ENCODE measurements at regions not wholly inside any gene's neighbourhood (a gene's known extent, or its start where the extent isn't known, plus 50 kb on each side); places are given as distances from the start of the nearest gene placed in this dataset.

DNA sequence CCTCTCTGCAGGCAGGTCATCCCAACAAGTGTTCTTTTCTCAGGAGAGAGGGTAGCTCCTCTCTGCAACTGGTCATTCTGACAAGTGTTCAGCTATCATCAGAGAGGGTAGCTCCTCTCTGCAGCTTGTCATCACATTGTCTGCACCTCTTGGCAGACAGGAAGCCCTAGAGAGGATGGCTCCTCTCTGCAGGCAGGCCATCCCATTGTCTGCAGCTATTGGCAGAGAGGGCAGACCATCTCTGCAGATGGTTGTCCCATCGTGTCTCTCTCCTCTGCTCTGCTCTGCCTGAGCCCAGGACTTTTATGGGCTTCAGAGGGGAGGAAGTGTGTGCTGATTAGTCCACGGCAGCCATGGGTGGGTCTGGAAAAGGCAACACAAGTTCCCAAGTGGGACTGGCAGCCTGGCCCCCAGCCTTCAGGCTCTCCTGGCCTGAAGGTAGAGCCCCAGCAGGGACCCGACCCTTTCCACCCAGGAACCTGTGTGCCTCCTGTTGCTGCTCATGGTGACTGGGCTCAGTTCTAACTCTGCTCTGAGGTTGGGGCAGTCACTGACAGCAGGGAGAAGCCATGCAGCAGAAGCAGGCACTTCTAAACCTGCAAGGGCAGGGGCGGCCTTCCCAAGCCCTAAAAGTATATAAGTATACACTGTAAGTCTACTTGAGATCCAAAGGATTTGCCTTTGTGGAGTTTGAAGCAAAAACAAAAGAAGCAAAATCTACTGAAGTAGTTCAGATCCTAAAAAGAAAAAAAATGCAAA is 637.9 kb downstream of the PLOD2 start:
- Histone ChIP-seq H3K27me3 (ENCODE audit: insufficient read depth, low read length) (no peaks in the 10 kb centered on the region), H3K4me1 (ENCODE audit: insufficient read depth, low read length) (no peaks in the 10 kb centered on the region), H3K4me3 (ENCODE audit: insufficient read depth, low read depth, low read length) (no peak overlapping the region), H3K9me3 (ENCODE audit: insufficient read depth, low read depth, low read length) (no peaks in the 10 kb centered on the region), H3K27ac (ENCODE audit: low read depth, low read length) (no peak overlapping the region), H3K4me2 (ENCODE audit: low read length) (no peak overlapping the region), H3K79me2 (ENCODE audit: insufficient read depth, low read length) (no peaks in the 10 kb centered on the region), H2AFZ (ENCODE audit: low read depth, low read length) (no peak overlapping the region), H3K36me3 (ENCODE audit: insufficient read depth, low read length) (no peaks in the 10 kb centered on the region), H3K9ac (ENCODE audit: low read length) (no peak overlapping the region), H4K20me1 (ENCODE audit: insufficient read depth, low read length) (no peaks in the 10 kb centered on the region)
- no peak overlapping the region for H3K27ac Mint-ChIP-seq (ENCODE audit: unreplicated experiment)
- H3K9me3 Mint-ChIP-seq (ENCODE audit: unreplicated experiment), result no peaks in the 10 kb centered on the region
- no peaks in the 10 kb centered on the region for H3K27me3 Mint-ChIP-seq (ENCODE audit: low read depth, unreplicated experiment)
- H3K4me1 Mint-ChIP-seq (ENCODE audit: low read depth, unreplicated experiment), result no peaks in the 10 kb centered on the region
- H3K4me3 Mint-ChIP-seq (ENCODE audit: unreplicated experiment), result no peak overlapping the region
- no peak for DNase-seq (ENCODE audit: low read depth)
- H3K36me3 Mint-ChIP-seq (ENCODE audit: low read depth, unreplicated experiment), result no peaks in the 10 kb centered on the region
- FAIRE-seq, result no peak
- no peak for TF ChIP-seq EZH2 (IDR thresholded peaks at IDR 0.05; ENCODE audit: insufficient read depth, low read length)
- TF ChIP-seq, protein P1, sequence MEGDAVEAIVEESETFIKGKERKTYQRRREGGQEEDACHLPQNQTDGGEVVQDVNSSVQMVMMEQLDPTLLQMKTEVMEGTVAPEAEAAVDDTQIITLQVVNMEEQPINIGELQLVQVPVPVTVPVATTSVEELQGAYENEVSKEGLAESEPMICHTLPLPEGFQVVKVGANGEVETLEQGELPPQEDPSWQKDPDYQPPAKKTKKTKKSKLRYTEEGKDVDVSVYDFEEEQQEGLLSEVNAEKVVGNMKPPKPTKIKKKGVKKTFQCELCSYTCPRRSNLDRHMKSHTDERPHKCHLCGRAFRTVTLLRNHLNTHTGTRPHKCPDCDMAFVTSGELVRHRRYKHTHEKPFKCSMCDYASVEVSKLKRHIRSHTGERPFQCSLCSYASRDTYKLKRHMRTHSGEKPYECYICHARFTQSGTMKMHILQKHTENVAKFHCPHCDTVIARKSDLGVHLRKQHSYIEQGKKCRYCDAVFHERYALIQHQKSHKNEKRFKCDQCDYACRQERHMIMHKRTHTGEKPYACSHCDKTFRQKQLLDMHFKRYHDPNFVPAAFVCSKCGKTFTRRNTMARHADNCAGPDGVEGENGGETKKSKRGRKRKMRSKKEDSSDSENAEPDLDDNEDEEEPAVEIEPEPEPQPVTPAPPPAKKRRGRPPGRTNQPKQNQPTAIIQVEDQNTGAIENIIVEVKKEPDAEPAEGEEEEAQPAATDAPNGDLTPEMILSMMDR (IDR thresholded peaks at IDR 0.05; ENCODE audit: insufficient read depth, low read depth, low read length), result no peak

DNA sequence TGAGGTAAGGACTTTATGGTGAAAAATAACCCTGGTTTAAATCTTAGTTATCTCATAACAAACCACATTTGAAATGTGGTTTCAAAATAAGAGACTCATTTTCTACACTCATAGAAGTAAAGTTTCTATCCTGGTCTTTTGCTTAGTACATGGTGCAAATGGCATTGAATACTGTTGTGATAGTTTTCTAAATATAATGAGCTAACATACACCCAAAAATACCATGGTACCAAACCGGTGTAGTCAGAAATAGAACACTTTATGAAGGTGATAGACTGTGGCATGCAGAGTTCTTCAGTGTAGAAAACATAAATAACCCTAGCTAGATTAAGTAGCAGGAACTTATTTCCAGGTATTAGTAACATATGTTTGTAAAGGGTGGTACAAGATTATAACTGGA is 629.4 kb downstream of the PLOD2 start:
- H3K9me3 Mint-ChIP-seq (ENCODE audit: unreplicated experiment), result no peaks in the 10 kb centered on the region
- Histone ChIP-seq H3K79me2 (ENCODE audit: insufficient read depth, low read length) (no peaks in the 10 kb centered on the region), H4K20me1 (ENCODE audit: insufficient read depth, low read length) (no peaks in the 10 kb centered on the region), H3K4me3 (ENCODE audit: insufficient read depth, low read depth, low read length) (no peak overlapping the region), H3K9me3 (ENCODE audit: insufficient read depth, low read depth, low read length) (no peaks in the 10 kb centered on the region), H3K27me3 (ENCODE audit: insufficient read depth, low read length) (no peaks in the 10 kb centered on the region), H3K4me2 (ENCODE audit: low read length) (no peak overlapping the region), H3K4me1 (ENCODE audit: insufficient read depth, low read length) (no peaks in the 10 kb centered on the region), H3K36me3 (ENCODE audit: insufficient read depth, low read length) (no peaks in the 10 kb centered on the region), H3K9ac (ENCODE audit: low read length) (no peak overlapping the region), H3K27ac (ENCODE audit: low read depth, low read length) (no peak overlapping the region), H2AFZ (ENCODE audit: low read depth, low read length) (no peak overlapping the region)
- H3K27me3 Mint-ChIP-seq (ENCODE audit: low read depth, unreplicated experiment), result no peaks in the 10 kb centered on the region
- no peak overlapping the region for H3K27ac Mint-ChIP-seq (ENCODE audit: unreplicated experiment)
- no peaks in the 10 kb centered on the region for H3K36me3 Mint-ChIP-seq (ENCODE audit: low read depth, unreplicated experiment)
- DNase-seq (ENCODE audit: low read depth), result no peak
- TF ChIP-seq EZH2 (IDR thresholded peaks at IDR 0.05; ENCODE audit: insufficient read depth, low read length), result no peak
- TF ChIP-seq, protein P1 (IDR thresholded peaks at IDR 0.05; ENCODE audit: insufficient read depth, low read depth, low read length), result no peak
- FAIRE-seq, result no peak
- no peak overlapping the region for H3K4me3 Mint-ChIP-seq (ENCODE audit: unreplicated experiment)
- H3K4me1 Mint-ChIP-seq (ENCODE audit: low read depth, unreplicated experiment), result peaks cover 4% of the 10 kb centered on the region

DNA sequence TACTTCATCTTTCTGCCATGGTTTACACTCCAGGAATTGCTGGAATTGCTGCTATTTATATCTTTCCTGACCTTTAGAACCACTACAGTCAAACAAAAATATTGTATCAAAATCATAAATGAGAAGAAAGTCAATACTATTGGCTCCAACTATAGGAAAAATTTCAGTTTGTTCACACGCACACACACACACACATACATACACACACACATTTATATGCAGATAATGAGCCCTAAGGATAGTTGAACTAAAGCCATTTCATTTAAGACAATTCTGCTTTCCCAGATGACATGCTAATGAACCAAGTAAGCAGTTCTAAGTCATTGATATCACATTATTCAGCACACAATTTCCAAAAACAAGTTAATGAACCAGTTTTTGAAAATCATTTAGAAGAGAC is 627.3 kb downstream of the PLOD2 start:
- no peaks in the 10 kb centered on the region for H3K36me3 Mint-ChIP-seq (ENCODE audit: low read depth, unreplicated experiment)
- no peak overlapping the region for H3K9ac ChIP-seq (ENCODE audit: low read length)
- H3K4me1 Mint-ChIP-seq (ENCODE audit: low read depth, unreplicated experiment), result peaks cover 4% of the 10 kb centered on the region
- no peak overlapping the region for H3K27ac ChIP-seq (ENCODE audit: low read depth, low read length)
- H3K79me2 ChIP-seq (ENCODE audit: insufficient read depth, low read length), result no peaks in the 10 kb centered on the region
- TF ChIP-seq EZH2 (IDR thresholded peaks at IDR 0.05; ENCODE audit: insufficient read depth, low read length), result no peak
- TF ChIP-seq, protein P1 (IDR thresholded peaks at IDR 0.05; ENCODE audit: insufficient read depth, low read depth, low read length), result no peak
- no peaks in the 10 kb centered on the region for H4K20me1 ChIP-seq (ENCODE audit: insufficient read depth, low read length)
- DNase-seq (ENCODE audit: low read depth) (no peak), FAIRE-seq (no peak)
- H3K4me3 ChIP-seq (ENCODE audit: insufficient read depth, low read depth, low read length), result no peak overlapping the region
- H3K4me2 ChIP-seq (ENCODE audit: low read length), result no peak overlapping the region
- no peaks in the 10 kb centered on the region for H3K36me3 ChIP-seq (ENCODE audit: insufficient read depth, low read length)
- H3K27me3 ChIP-seq (ENCODE audit: insufficient read depth, low read length), result no peaks in the 10 kb centered on the region
- no peak overlapping the region for H3K4me3 Mint-ChIP-seq (ENCODE audit: unreplicated experiment)
- H3K27me3 Mint-ChIP-seq (ENCODE audit: low read depth, unreplicated experiment), result no peaks in the 10 kb centered on the region
- no peak overlapping the region for H2AFZ ChIP-seq (ENCODE audit: low read depth, low read length)
- H3K9me3 ChIP-seq (ENCODE audit: insufficient read depth, low read depth, low read length), result no peaks in the 10 kb centered on the region
- no peaks in the 10 kb centered on the region for H3K4me1 ChIP-seq (ENCODE audit: insufficient read depth, low read length)
- no peaks in the 10 kb centered on the region for H3K9me3 Mint-ChIP-seq (ENCODE audit: unreplicated experiment)
- no peak overlapping the region for H3K27ac Mint-ChIP-seq (ENCODE audit: unreplicated experiment)

Measured in astrocyte (in vitro differentiated cells and primary cell).